Fibroblast of skin of left biceps (primary cell): ENCODE measurements at regions not wholly inside any gene's neighbourhood (a gene's known extent, or its start where the extent isn't known, plus 50 kb on each side); places are given as distances from the start of the nearest gene placed in this dataset.
"Not testable (repeated sequence)": the region's sequence is repeated elsewhere in the genome, so short reads cannot be mapped to it uniquely, and the experiment has no call there.

Experiments
- DNase-seq, 2 experiments: peaks; one replicate each; pipeline ENCODE4 v3.0.0-alpha.2; 2013; ENCODE audit warnings: low read depth in 2 of 2

- DNase-seq: not testable (repeated sequence)
Observed at GRCh38 chr2:181737302-181737701, 57.0 kb upstream of the NEUROD1 start.

DNA sequence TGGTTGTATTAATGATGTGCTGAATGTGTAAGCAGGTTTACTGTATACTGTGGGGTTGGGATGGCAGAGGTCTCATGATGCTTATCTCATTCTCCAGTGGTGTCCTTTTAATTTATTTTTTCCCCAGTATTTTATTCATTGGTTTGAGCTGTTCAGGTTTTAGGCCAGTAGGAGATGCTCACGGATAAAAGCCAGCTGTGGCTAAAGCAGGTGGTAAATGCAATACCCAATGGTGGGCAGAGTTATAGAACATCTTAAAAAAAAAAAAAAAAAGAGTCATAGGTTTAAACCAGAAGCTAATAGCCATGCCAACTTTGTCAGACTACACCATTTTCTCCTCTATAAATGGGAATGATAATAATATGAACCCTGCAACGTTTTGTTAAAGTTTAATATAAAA is 57.8 kb upstream of the NEUROD1 start:
- no peak for DNase-seq

DNA sequence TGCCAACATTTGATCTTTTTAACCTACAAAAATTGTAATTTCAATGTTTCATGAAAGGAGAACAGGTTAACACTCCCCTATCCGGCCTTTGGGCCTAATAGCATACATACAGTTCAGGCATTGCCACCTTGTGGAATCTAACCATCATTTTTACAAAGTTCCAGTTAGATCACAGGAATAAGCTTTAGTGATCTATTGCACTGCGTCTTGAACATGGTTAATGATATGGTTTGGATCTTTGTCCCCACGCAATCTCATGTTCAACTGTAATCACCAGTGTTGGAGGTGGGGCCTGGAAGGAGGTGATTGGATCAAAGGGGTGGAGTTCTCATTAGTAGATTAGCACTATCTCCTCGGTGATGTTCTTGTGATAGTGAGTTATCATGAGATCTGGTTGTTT is 58.2 kb upstream of the NEUROD1 start:
- DNase-seq: no peak

GRCh38 chr2:181741756-181742155 is 61.4 kb upstream of the NEUROD1 start:
- no peak for DNase-seq

DNA sequence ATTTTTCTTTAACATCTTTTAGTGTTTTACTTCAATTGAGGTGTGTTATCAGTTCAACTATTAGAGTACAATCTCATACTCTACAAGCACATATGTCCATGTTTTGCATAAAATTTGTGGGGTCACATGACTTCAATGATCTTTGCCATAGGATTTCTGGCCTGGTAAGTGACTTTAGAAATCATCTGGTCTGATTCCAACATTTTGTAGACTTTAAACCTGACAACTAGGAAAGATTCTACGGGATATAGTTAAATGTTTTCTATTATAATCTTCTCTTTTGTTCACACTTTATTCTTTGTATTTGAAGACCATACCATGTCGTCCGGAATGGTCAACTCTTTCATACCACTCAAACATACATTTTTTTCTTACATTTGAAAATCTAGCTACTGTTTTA is 62.0 kb upstream of the NEUROD1 start:
- no peak for DNase-seq

DNA sequence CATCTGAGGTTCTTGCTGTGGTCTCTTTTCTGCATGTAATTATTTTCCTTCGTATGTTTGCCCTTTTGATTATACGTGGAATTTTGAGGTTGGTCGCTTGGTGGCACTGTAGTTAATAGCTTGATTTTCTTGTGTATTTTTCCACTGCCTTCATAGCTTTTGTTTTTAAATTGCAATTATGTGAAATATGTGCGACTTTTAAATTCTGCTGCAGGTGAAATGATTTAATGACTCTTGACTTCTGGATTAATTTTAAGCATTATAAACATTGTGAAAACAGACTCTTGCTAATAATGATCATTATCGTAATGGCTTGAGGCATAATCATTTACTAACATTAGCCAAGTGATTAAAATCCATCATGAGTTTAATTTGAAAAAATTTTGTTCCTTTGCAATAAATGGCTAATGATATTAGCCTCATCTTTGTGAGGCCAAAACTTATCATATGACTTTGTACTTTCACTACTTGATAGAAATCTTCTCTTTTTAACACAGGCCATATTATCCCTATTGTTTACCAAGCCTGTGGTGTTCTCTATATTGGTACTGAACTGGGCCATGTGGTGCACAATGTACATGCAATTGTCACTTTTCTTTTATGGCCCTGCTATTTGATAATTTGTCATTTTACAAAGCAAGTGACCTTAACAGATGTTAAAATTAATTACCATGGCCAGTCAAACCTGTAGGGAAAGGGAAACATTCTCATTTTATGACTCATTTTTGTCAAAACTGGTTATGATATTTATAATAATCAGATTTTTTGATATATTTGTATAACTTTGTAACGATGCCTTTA is 62.8 kb upstream of the NEUROD1 start:
- DNase-seq: peak; percentile 10 to 20

DNA sequence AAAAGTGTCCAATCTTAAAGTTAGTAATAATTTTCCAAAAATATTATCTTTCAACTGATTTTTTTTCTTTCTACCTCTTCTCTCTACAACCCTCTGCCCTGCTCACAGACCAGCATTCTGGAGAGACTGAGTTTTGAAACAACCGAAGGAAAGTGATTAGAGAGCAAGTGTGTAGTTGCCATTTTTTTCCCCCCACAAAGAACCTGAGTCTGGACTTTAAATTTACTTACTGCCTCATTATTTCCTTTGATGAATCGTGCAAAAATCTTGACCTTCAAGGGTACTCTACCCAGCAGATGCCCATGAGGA is 63.4 kb upstream of the NEUROD1 start:
- no peak for DNase-seq

DNA sequence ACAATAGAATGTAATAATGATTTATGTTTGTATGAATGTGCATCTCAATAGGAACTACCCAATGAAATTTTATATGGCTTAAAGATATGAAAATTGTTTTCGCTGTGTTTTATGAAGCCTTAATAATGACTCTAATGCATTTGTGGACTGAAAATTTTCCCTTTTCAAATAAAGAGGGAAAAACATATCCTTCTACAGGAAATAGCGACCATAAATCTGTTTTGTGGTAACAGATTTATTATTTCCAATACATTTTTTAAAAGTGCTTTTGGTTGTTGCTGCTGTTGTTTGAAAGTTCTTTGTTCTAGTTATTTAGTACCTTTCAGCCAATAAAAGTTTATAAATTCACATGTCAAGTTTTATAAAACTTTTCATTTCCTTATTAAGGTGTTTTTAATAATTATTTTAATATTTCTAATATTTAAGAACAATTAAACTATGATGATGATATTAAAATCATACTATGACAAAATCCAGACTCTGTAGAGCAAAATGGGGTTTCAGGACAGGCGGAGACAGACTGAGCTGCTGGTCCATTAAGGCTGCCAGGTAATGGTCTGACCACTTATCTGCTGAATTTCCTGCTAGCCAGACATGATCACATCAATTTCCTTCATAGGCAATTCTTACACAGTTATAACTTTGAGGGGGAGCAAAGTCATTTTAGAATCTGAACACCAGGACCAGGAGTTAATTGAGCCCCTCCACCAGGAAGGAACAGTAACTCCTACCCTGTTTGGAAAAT is 65.7 kb upstream of the NEUROD1 start:
- no peak for DNase-seq

GRCh38 chr2:181746844-181747243 is 66.5 kb upstream of the NEUROD1 start:
- DNase-seq: no peak

GRCh38 chr2:181750305-181750704 is 70.0 kb upstream of the NEUROD1 start:
- DNase-seq: no peak

GRCh38 chr2:181751266-181752030 is 71.1 kb upstream of the NEUROD1 start:
- no peak for DNase-seq

- no peak for DNase-seq
Observed at GRCh38 chr2:181752301-181752700, 72.0 kb upstream of the NEUROD1 start.

- no peak for DNase-seq
Observed at GRCh38 chr2:181753686-181754085, 73.4 kb upstream of the NEUROD1 start.

- no peak for DNase-seq
Observed at GRCh38 chr2:181754105-181754504, 73.8 kb upstream of the NEUROD1 start.

- no peak for DNase-seq
Observed at GRCh38 chr2:181755181-181755580, 74.9 kb upstream of the NEUROD1 start.

GRCh38 chr2:181760521-181760920 is 80.2 kb upstream of the NEUROD1 start:
- DNase-seq: no peak

- DNase-seq: no peak
Observed at GRCh38 chr2:181761175-181761574, 80.9 kb upstream of the NEUROD1 start.

- no peak for DNase-seq
Observed at GRCh38 chr2:181762000-181762399, 81.7 kb upstream of the NEUROD1 start.

DNA sequence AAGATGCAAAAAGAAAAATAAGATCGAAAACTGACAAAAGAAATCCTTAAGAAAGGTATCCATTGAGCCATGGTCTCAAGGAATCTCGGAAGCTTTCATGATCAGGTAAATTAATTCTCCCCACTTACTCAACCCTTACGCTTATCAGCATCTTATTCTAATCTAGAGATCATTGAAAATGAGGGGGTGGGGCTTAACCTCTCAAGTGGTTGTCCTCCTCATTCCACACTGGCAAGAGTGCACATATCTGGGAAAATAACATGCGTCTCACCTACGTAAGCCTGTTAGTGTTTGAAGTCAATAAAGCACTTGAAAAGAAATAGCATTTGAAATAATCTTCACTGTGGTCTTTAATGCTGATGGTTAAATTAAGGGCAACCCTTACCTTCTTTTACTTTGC is 82.5 kb upstream of the NEUROD1 start:
- no peak for DNase-seq

- DNase-seq: no peak
Observed at GRCh38 chr2:181763423-181763822, 83.1 kb upstream of the NEUROD1 start.

GRCh38 chr2:181764095-181764963 is 84.0 kb upstream of the NEUROD1 start:
- DNase-seq: no peak

- DNase-seq: no peak
Observed at GRCh38 chr2:181766129-181766528, 85.8 kb upstream of the NEUROD1 start.
